ENCODE measurements at regions not wholly inside any gene's neighbourhood (a gene's known extent, or its start where the extent isn't known, plus 50 kb on each side); places are given as distances from the start of the nearest gene placed in this dataset.

DNA sequence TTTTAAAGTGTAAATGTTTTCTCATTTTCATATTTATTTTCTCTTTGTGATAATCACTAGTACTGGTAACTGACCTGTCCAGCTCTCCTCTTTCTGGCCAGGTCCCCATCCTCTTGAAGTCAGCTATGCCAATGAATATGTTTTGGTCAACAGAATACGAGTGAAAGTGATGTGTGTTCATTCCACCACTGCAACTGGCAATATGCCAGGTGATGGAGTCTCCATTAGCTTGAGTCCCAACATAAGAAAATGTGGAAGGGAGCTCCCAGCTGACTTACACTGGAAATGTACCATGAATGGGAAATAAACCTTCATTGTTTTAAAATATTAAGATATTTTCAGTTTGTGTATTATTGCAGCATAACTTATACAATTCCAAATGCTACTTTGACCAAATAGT, 75.8 kb downstream of the CCDC34 start:
- peaks cover 4% of the 10 kb centered on the region for H3K27me3 Mint-ChIP-seq
- no peak for ATAC-seq (replicated peaks)
- H3K27ac Mint-ChIP-seq = no peak overlapping the region
- no peaks in the 10 kb centered on the region for H3K36me3 Mint-ChIP-seq (ENCODE audit: low read depth)
- H3K9me3 Mint-ChIP-seq = peaks cover 12% of the 10 kb centered on the region
- H3K4me3 Mint-ChIP-seq = no peak overlapping the region
- no peaks in the 10 kb centered on the region for H3K4me1 Mint-ChIP-seq

DNA sequence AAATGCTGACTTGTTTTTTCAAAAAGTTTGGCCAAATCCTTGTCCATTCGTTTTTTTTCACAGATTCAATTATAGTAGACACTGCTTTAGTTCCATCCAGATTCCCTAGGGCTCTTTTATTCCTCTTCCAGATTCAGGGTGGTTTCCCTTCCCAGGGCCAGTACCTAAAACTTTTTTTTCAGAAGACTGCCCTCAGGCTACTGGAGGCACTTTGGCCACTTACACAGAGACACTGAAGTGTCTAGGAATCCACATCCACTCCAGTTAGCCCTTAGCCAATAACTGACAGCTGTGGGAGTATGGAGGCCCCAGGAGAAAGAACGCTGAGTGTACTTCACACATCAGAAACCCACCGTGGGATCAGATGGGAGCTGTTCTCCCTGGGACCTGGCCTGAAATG, 77.3 kb downstream of the CCDC34 start:
- no peak overlapping the region for H3K27ac Mint-ChIP-seq
- ATAC-seq (replicated peaks) = no peak
- no peaks in the 10 kb centered on the region for H3K4me1 Mint-ChIP-seq
- H3K27me3 Mint-ChIP-seq = no peaks in the 10 kb centered on the region
- H3K4me3 Mint-ChIP-seq = no peak overlapping the region
- H3K9me3 Mint-ChIP-seq = peaks cover under 1% of the 10 kb centered on the region
- H3K36me3 Mint-ChIP-seq (ENCODE audit: low read depth) = no peaks in the 10 kb centered on the region

DNA sequence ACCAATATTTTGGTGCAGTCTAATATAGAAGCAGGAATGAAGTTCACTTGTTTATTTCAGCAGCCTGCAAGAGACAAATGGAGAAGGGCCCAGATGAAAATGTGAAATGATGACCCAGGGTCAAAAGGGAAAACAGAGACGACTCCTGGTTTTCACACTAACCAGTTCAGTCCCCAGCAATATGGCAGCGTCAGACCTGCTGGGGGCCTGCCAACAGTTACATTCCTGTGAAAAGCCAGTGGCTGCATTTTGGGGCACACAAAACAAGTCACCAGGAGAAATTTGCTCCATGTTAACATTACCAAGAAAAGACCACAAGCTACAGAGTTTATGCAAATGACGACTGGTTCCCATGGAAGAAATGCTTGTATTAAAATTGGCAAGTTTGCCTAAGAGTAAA, 80.2 kb downstream of the CCDC34 start:
- H3K36me3 Mint-ChIP-seq (ENCODE audit: low read depth) = no peaks in the 10 kb centered on the region
- H3K27me3 Mint-ChIP-seq = peaks cover 8% of the 10 kb centered on the region
- H3K4me1 Mint-ChIP-seq = no peaks in the 10 kb centered on the region
- ATAC-seq (replicated peaks) = no peak
- no peak overlapping the region for H3K27ac Mint-ChIP-seq
- no peak overlapping the region for H3K4me3 Mint-ChIP-seq
- no peaks in the 10 kb centered on the region for H3K9me3 Mint-ChIP-seq

DNA sequence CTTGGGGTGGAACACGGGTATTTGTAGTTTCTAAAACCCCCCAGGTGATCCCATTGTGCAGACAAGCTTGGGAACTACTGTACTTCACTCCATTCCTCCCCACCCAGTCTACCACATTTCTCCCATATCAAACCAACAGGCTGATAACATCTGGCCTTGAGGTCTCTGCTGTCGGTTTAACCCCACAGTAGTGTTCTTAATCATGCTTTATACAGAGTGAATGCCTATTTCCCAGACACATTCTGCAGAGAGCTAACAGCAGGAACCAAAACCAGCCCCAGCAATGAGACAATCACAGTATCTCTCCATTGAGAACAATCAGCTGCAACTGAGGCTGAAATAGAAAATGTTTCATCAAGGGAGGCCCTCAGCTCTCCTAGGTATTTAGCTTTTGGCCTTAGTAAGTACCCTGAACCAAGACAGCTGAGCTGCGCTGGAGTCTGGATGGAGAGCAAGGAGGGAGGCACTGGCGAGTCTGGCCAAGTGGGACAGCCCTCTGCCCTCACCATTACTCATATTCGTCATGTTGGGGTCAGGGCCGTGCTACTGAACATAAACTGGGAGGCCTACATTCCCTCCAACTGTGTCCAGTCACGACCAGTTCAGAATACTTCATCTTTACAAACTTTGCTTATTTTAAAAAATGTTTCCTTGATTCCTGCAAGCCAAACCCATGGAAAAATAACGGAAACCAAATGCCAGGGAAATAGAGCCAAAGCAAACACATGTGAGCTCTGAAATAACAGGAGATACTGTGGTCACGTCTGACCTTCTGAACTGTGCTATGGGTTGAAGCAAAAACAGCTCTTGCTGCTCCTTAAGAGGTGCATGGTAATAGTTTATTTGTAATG, 81.0 kb downstream of the CCDC34 start:
- H3K27me3 Mint-ChIP-seq = peaks cover 14% of the 10 kb centered on the region
- no peak overlapping the region for H3K4me3 Mint-ChIP-seq
- ATAC-seq (replicated peaks) = peak; percentile 53
- no peaks in the 10 kb centered on the region for H3K4me1 Mint-ChIP-seq
- H3K9me3 Mint-ChIP-seq = no peaks in the 10 kb centered on the region
- no peaks in the 10 kb centered on the region for H3K36me3 Mint-ChIP-seq (ENCODE audit: low read depth)
- H3K27ac Mint-ChIP-seq = no peak overlapping the region

DNA sequence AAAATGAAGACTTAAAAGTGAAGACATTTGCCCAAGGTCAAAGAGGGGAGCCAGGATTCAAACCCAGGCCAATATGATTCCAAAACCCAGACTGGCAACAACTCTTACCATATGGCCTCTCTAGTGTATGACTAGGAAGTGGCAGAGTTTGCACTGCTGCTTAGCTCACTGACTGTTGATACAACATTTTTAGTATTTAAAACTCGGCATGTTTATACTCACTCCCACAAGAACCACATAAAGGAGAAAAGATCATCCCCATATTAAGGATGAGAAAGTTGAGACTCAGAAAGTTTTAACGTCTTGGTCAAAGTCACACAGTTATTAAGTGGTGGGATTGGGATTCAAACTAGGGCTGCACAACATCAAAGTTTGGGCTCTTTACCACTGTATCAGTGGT, 81.7 kb downstream of the CCDC34 start:
- Mint-ChIP-seq H3K4me3 (no peak overlapping the region), H3K4me1 (no peaks in the 10 kb centered on the region), H3K27ac (no peak overlapping the region), H3K9me3 (no peaks in the 10 kb centered on the region), H3K27me3 (peaks cover 17% of the 10 kb centered on the region), H3K36me3 (ENCODE audit: low read depth) (no peaks in the 10 kb centered on the region)
- ATAC-seq (replicated peaks) = no peak

DNA sequence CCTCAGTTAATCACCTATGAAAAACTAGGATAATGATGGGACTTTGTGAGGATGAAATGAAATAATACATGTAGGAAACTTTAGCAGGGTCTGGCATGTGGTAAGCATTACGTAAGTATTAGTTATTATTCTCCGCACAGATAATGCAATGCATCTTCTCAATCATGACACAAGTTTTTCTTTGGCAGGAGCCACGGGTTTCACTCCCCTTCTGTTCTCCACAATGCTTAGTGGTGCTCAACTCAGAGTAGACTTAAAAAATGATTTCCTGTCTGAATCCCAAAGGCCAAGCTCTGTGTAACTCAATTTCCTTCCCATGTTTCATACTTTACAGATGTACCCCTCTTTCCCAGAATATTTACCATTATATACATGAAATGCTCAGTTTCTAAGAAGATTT, 82.9 kb downstream of the CCDC34 start:
- Mint-ChIP-seq H3K27ac (no peak overlapping the region), H3K27me3 (peaks cover 18% of the 10 kb centered on the region), H3K9me3 (no peaks in the 10 kb centered on the region), H3K4me3 (no peak overlapping the region), H3K4me1 (no peaks in the 10 kb centered on the region), H3K36me3 (ENCODE audit: low read depth) (no peaks in the 10 kb centered on the region)
- ATAC-seq (replicated peaks) = no peak

DNA sequence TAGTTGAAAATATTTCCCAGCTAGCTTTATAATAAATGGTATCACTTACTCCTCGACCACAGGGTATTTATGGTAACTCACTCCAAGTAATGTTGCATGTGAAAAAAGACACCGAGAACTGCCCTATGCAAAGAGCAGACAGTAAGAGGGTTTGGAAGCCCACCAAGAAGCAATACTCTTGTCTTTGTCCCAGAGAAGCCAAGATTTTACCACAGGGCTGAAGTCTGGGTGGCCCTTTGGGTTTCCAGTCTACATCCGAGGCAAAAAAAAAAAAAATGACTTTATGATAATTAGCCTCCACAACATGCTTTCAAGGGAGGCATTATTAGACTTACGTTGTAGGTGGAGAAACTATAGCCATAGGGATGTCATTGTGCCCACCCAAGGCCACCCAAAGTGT, 83.6 kb downstream of the CCDC34 start:
- H3K9me3 Mint-ChIP-seq = no peaks in the 10 kb centered on the region
- H3K27ac Mint-ChIP-seq = no peak overlapping the region
- H3K36me3 Mint-ChIP-seq (ENCODE audit: low read depth) = no peaks in the 10 kb centered on the region
- peaks cover 21% of the 10 kb centered on the region for H3K27me3 Mint-ChIP-seq
- ATAC-seq (replicated peaks) = no peak
- no peaks in the 10 kb centered on the region for H3K4me1 Mint-ChIP-seq
- H3K4me3 Mint-ChIP-seq = no peak overlapping the region

DNA sequence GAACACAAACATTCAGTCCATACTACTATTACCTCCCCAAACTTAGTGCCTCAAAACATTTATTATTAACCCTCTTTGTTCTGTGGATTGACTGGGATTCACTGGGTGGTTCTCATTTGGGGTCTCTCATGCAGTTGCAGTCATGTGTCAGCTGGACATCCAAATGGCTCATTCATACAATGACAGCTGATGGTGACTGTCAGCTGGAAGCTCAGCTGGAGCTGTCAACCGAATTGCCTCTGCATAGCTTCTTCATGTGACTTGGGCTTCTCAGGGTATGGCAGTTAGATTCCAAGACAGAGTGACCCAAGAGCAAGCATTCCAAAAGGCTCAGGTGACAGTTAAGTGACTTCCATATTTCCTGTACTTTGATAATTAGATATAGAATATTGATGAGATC, 85.2 kb downstream of the CCDC34 start:
- Mint-ChIP-seq H3K9me3 (no peaks in the 10 kb centered on the region), H3K4me1 (no peaks in the 10 kb centered on the region), H3K4me3 (no peak overlapping the region), H3K27me3 (peaks cover 21% of the 10 kb centered on the region), H3K27ac (no peak overlapping the region), H3K36me3 (ENCODE audit: low read depth) (no peaks in the 10 kb centered on the region)
- no peak for ATAC-seq (replicated peaks)

DNA sequence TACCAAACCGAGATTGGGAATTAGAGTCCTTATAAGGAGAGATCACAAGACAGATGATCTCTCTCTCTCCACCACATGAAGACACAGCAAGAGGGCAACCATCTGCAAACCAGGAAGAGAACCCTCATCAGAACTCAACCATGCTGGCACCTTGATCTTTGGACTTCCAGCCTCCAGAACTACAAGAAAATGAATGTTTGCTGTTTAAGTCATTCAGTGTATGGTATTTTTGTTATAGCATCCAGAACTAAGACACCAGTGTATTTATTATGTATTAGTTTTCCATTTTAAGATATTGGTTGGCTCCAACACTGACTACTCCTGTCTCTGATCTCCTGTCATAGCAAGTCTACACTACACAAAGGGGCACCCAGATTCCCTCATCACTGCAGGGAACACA, 86.9 kb downstream of the CCDC34 start:
- Mint-ChIP-seq H3K9me3 (peaks cover 4% of the 10 kb centered on the region), H3K27ac (no peak overlapping the region), H3K4me3 (no peak overlapping the region), H3K36me3 (ENCODE audit: low read depth) (no peaks in the 10 kb centered on the region), H3K4me1 (no peaks in the 10 kb centered on the region), H3K27me3 (peaks cover 21% of the 10 kb centered on the region)
- ATAC-seq (replicated peaks) = no peak

DNA sequence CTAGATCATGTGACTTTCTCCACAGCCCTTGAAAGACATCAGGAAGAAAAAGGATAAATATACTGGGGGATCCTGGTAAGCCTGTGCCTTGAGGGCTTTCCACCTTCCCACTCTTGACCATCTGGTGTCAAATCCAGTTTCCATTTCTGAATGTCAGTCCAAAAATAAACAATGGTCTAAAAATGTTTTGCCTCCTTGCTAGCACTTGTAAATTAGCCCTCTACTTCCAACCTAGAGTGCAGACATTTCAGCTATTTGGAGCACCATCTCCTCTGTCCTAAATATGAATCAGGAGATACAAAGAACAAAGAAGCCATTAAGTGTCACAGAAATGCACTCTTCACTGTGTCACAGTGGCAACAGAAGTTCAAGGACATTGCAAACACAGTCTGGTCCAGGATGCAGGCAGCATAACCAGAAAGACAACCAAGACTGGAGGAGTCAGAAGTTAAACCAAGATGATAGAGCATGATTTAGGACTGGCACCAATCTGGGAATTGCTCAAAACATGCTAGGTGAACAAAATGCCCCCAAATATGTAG, 88.1 kb downstream of the CCDC34 start:
- no peaks in the 10 kb centered on the region for H3K36me3 Mint-ChIP-seq (ENCODE audit: low read depth)
- no peak overlapping the region for H3K27ac Mint-ChIP-seq
- no peaks in the 10 kb centered on the region for H3K4me1 Mint-ChIP-seq
- H3K27me3 Mint-ChIP-seq = peaks cover 21% of the 10 kb centered on the region
- H3K9me3 Mint-ChIP-seq = peaks cover 4% of the 10 kb centered on the region
- ATAC-seq (replicated peaks) = no peak
- no peak overlapping the region for H3K4me3 Mint-ChIP-seq

DNA sequence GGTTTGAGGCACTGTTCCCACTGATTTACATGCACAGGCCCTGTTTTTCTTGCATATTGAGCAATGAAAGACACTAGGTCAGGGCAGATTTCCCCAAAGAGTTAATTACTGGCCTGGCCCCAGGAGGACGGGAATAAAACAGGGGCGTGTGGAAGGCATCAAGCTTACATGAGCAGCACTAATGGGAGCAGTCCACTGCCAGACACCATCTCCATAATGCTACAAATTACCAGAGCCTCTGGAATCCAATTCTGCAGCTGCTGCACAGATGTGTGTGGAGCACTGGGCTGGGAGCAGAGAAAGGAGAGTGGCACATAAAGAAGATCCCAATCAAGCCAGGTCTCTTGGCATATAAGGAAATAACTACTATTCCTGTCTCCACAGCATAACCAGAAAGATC, 96.9 kb downstream of the CCDC34 start:
- H3K27me3 Mint-ChIP-seq = peaks cover 7% of the 10 kb centered on the region
- no peaks in the 10 kb centered on the region for H3K4me1 Mint-ChIP-seq
- H3K27ac Mint-ChIP-seq = no peak overlapping the region
- no peak for ATAC-seq (replicated peaks)
- H3K36me3 Mint-ChIP-seq (ENCODE audit: low read depth) = no peaks in the 10 kb centered on the region
- H3K9me3 Mint-ChIP-seq = peaks cover 2% of the 10 kb centered on the region
- no peak overlapping the region for H3K4me3 Mint-ChIP-seq

DNA sequence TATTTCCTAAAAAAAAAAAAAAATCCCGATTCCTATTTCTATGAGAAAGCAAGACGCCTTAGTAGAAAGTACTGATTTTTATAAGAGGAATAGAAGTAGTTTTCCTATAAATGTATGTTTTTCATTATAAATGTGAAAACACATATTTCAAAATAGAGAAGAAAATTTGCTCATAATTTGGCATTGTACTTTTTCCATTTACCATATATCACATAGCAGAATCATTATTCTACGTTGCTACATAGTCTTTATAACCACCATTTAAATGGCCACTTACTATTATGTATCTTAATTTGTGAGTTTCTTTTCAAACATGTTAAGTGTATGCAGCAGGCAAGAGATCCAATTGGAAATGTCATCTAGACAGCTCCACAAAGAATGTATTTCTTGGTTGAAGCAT, 99.0 kb downstream of the CCDC34 start:
- Mint-ChIP-seq H3K36me3 (ENCODE audit: low read depth) (no peaks in the 10 kb centered on the region), H3K27ac (no peak overlapping the region), H3K9me3 (peaks cover 4% of the 10 kb centered on the region), H3K4me1 (no peaks in the 10 kb centered on the region), H3K4me3 (no peak overlapping the region), H3K27me3 (peaks cover 4% of the 10 kb centered on the region)
- ATAC-seq (replicated peaks) = no peak

DNA sequence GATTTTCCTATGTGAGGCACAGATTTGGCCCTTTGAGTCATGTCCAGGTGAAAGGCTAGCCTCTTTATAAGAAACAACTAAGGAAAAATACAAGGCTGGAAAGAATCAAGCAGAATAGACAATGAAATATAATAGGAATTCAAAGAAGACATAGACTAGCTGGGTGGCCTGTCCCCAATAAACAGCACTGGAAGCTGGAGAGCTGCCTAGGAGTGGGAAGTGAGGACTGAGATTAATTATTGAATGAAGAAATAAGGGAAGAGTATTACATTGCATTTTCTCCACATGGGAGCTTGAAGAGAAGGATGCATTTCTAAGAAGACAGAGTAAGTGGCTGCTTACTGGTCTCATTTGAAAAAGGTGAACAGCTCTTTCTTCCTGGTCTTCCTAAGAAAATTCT, 100.0 kb downstream of the CCDC34 start:
- Mint-ChIP-seq H3K4me1 (no peaks in the 10 kb centered on the region), H3K27ac (no peak overlapping the region), H3K9me3 (peaks cover 4% of the 10 kb centered on the region), H3K4me3 (no peak overlapping the region), H3K36me3 (ENCODE audit: low read depth) (no peaks in the 10 kb centered on the region), H3K27me3 (peaks cover 10% of the 10 kb centered on the region)
- ATAC-seq (replicated peaks) = no peak

DNA sequence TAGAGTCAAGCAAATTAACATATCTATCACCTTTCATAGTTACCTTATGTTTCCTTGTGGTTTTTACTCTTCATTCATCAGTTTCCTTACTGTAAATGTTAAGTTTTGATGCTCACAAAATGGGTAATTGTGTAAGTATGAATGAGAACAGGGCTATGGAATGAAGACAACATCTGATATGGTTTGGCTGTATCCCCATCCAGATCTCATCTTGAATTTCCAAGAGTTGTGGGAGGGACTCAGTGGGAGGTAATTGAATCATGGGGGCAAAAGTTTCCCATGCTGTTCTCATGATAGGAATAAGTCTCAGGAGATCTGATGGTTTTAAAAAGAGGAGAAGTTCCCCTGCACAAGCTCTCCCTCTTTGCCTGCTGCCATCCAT, 107.6 kb downstream of the CCDC34 start:
- Mint-ChIP-seq H3K27ac (no peak overlapping the region), H3K27me3 (peaks cover 25% of the 10 kb centered on the region), H3K4me3 (no peak overlapping the region), H3K36me3 (ENCODE audit: low read depth) (no peaks in the 10 kb centered on the region), H3K4me1 (no peaks in the 10 kb centered on the region), H3K9me3 (no peaks in the 10 kb centered on the region)
- no peak for ATAC-seq (replicated peaks)

DNA sequence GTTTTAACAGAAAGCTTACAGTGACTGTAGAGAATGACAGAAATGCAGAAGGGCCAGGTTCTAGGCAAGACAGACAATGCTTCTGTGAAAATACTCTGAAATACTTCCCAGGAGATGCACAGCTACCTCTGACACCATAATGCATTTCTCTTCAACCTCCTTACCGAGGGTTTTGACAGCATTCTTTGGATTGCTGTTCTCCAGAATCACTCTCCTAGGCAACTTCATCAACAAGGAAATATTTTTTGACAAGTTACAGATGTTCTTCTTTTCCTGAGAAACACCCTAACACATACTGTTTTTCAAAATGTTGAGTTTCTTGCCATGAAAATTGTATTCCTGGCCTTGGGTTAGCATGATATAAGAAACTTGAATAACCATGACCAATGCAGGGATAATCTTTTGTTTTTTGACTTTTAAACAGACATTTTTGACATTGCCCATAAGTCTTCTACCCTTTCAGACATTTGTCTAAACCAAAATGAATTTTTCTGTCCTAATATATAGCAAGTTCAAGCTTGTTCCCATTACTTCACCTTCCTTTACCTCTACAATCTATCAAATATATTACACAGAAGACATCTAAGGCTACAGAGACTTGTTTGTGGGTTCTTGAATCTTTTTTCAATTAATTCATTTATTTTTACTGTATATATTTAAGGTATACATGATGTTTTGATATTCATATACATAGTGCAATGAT, 108.1 kb downstream of the CCDC34 start:
- Mint-ChIP-seq H3K9me3 (no peaks in the 10 kb centered on the region), H3K36me3 (ENCODE audit: low read depth) (no peaks in the 10 kb centered on the region), H3K4me3 (no peak overlapping the region), H3K4me1 (no peaks in the 10 kb centered on the region), H3K27me3 (peaks cover 28% of the 10 kb centered on the region), H3K27ac (no peak overlapping the region)
- ATAC-seq (replicated peaks) = no peak
